Colon (tissue), 2 donors: ENCODE measurements at regions not wholly inside any gene's neighbourhood (a gene's known extent, or its start where the extent isn't known, plus 50 kb on each side); places are given as distances from the start of the nearest gene placed in this dataset.

ENCODE experiments used
- FAIRE-seq: peaks from 2 replicates; lab custom pipeline; 2012; peaks lifted over from hg19 to GRCh38; lab: Jason Lieb, UNC
- donor health status: control.
- donor health status: control.

GRCh38 chr6:156359912-156360311 lies 417.3 kb upstream of the ARID1B start:
- FAIRE-seq: no peak

DNA sequence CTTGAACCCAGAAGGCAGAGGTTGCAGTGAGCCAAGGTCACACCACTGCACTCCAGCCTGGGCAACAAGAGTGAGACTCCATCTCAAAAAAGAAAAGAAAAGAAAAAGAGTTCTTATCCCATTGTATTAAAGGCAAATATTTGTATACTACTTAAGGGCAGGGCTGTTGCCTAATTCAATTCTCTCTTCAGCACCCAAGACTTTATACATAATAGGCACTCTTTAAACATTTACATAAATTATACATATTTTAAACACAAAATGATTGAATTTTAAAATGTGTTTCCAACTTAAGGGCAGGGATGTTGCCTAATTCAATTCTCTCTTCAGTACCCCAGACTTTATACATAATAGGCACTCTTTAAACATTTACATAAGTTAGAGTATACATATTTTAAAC lies 424.3 kb upstream of the ARID1B start:
- FAIRE-seq: no peak

DNA sequence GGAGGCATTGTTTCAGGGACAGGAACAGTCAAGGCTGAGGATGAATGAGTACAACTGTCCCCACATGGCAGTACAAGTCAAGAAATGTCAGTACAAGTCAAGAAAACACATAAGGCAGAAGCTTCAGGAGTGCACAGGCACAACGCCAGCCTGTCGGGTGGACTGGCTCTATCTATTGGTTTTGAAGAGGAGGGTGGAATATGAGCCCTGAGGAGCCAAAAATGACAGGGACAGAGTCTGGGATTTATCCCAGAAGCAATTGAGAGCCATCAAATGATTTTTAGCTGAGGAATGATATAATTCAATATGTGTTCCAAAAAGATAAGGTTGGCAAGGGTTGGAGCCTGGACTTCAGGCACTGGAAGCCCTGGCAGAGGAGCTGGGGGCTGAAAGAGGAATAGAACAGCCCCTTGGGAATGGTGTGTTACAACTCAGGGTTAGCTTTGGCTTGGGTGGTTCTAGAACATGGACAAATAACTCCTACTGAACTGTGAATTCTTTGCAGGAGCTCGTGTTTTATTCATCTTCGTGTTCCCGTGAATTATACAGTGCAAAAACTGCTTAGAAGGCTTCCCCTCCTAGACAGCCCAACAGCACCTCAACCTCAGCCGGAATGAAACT lies 425.7 kb upstream of the ARID1B start:
- FAIRE-seq: no peak

DNA sequence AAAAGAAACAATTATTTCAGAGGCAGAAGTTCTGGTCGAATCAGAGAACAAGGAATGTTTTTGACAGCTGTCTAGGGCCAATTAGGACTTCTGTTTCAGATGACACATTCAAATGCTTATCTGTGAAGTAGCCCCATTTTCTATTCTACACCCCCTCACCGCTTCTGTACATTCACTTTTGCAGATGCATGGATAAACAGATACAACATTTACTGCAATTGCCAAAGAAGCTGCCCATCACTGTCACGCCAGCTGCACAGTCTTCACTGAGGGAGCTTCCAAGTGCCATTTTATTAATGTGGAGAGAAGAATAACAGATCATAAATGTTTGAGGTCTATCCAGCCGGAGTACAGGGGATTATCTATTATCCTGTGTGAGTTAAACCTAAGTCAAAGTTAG lies 426.8 kb upstream of the ARID1B start:
- no peak for FAIRE-seq

- FAIRE-seq: no peak
Measured at GRCh38 chr6:156348849-156349248, 428.3 kb upstream of the ARID1B start.

DNA sequence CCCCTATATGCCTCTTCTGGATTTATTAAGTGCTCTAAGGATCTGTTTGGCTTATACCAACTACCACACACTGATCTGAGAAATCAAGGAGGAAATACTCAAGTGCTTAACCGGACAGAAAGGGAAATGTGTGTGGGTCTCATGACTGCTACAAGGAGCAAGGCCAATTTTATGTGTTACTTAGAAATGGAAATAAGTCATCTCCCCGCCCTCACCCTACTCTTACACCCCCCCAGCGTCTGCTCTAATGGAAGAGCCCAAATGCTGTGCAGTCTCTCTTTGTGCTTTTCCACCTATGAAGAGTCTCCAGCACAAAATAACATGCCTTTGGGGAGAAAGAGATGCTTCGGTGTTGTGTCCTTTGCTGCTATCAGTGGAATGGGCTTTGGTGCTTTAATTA lies 428.8 kb upstream of the ARID1B start:
- no peak for FAIRE-seq

- FAIRE-seq: no peak
Measured at GRCh38 chr6:156347656-156348055, 429.5 kb upstream of the ARID1B start.

DNA sequence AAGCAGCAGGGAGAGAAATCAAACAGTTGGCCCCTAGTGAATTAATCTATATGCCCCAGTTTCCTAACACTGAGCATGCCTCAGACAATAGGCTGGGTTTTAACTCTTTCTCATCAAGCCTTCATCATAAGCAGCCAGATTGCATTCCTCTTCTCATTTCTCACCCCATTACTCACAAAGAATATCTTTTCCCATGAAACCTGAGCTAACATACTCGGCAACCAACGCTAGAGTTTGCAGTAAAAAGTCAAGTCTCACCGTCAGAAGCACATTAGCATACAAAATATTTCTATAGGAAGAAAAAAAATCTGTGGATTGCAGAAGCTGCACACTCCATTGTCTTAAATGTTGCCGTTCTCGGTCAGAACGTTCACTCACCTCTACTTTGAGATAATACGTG lies 429.9 kb upstream of the ARID1B start:
- FAIRE-seq: no peak

GRCh38 chr6:156345700-156346099 lies 431.5 kb upstream of the ARID1B start:
- FAIRE-seq: no peak

- FAIRE-seq: no peak
Measured at GRCh38 chr6:156344491-156344890, 432.7 kb upstream of the ARID1B start.

- no peak for FAIRE-seq
Measured at GRCh38 chr6:156337801-156338200, 439.4 kb upstream of the ARID1B start.

DNA sequence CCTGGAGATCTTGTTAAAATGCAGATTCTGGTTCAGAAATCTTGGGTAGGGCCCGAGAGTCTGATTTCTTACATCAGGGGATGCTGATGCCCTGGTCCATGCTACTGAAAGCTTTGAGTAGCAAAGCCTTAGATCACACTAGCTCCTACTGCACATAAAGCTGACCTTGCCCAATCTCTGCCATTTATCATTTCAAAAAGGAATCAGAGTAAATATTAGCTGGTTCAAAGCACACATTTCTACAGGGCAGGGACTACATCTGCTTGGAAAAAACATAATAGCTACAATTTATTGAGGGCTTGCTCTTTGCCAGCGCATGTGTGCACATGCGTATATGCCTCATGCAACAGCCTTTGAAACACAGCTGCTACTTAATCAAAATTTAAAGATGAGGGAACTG lies 440.4 kb upstream of the ARID1B start:
- no peak for FAIRE-seq

DNA sequence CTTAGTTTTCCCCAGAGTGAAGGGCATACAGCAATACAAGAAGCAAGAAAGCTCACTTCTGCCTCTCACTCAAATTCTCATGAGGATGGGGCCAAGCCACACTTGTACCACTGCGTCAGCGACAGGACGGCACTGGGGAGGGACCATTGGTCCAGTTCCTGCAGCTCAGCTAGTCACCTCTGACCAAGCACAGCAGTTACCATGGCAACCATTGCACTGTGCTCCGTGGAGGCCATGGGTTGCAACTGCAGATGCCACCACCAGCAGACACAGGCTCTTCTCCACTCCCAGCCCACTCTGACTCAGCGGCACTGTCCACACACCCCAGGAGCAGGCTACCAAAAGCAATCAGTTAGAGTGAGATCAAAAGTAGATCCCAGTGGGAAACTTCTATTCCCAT lies 441.1 kb upstream of the ARID1B start:
- FAIRE-seq: no peak

DNA sequence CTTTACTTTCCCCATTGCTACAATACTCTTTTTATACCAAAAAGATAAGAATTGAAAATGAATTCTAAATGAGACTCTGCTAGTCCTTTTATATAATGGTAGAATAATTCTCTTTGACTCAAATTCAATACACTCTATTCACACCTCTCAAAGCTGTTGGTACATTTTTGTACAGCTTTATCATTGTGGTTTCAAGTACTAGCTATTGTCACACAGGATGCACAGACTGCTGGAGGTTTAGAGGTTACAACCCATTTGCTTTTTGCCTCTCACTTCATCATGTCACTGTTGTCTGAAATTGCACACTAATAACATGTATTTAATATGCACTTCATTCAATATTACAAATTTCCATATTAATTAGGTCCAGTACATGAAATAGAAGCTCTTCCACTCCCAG lies 442.2 kb upstream of the ARID1B start:
- no peak for FAIRE-seq

DNA sequence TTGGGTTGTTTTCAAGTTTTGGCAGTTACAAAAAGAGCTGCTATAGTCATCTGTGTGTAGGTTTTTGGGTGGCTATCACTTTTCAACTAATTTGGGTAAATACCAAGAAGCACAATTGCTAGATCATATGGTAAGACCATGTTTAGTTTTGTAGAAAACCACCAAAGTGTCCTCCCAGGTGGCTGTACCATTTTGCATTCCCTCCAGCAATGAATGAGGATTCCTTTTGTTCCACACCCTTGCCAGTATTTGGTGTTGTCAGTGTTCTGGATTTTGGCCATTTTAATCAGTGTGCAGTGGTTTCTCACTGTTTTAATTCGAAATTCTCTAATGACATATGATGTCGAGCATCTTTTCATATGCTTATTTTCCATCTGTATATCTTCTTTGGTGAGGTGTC lies 457.5 kb upstream of the ARID1B start:
- no peak for FAIRE-seq

GRCh38 chr6:156316583-156317125 lies 460.5 kb upstream of the ARID1B start:
- FAIRE-seq: no peak

DNA sequence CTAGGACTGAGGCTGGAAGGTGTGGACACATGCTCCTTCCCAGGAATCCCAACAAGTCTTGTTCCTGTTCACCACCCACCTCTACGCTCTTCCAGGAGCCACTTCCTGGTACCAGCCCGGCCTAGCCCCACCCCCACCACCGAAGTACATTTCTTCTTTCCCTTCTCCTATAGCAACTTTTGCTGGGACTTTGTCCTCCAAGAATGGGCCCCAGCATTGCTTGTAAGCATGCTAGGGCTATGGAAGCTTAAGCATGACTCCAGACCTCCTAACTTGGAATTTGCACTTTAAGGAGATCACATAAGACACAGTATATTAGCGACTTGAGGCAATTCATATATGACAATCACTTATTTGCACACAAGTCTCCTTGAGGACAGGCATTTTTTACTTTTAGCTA lies 462.0 kb upstream of the ARID1B start:
- no peak for FAIRE-seq

DNA sequence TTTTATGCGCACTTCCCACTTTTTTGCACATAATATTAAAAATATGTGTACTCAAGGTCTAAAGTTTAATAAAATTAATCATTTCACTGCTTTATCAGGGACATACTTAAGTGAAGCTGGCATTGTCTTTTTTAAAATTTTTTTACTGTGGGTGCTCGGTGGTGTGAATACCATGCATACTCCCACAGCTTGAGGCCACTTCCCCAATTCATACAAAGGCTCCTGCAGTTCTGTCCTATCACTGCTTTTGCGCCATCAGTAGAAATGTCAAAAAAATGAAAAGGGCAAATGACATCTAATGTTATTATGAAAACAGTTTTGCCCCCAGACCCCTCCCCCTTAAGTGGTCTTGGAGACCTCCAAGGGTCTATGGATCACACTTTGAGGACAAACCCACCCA lies 464.1 kb upstream of the ARID1B start:
- FAIRE-seq: no peak

DNA sequence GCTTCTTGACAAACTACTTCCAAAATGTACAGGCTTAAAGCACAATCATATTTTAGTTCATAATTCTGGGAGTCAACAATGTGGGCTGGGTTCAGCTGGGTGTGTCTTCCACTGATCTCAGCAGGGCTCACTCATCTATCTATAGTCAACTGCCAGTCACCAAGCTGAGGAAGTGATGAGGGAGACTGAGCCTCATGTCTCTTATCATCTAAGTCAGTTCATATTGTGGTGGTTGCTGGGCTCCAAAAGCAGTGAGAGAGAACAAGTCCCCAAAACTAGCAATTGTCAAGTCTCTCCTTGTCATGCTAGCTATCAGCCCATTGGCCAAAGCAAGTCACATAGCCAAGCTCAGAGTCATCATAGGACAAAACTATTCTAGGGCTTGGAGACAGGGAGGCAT lies 465.9 kb upstream of the ARID1B start:
- FAIRE-seq: no peak

DNA sequence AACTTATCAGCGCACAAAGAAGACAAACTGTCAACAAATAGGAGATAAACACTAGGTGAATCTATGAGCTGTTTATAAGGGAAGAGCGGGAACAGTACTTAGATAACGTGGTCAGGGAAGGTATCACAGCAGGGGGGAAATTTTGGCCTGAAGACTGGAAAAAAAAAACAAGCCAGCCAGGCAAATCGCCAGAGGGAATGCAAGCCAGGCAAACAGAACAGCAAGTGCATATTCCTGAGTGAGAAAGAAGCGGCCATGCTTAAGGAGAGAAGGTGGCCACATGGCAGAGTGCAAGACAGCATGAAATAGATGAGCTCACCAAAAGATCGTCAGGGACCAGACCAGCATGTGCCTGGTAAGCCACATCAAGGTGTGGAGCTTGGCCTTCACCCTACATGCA lies 466.5 kb upstream of the ARID1B start:
- FAIRE-seq: no peak

DNA sequence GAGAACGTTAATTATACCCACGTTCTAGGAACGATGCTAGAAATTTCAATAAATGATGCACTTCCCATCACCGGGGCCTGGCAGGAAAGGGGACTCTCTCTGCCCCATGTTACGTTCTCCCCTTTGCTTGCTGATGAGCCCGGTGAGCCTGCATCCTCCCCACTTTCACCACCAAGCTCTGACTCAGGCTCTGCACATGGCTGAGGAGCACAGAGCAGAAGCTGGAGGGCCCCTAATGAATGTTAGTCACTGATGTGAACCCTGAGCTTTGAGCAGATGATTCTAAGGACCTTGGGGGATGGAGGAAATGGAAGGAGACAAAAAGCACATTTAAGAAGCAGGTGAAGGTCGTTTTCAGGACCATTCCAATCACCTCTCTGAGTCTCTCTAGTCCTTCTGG lies 468.2 kb upstream of the ARID1B start:
- FAIRE-seq: no peak

GRCh38 chr6:156308604-156309003 lies 468.6 kb upstream of the ARID1B start:
- no peak for FAIRE-seq

DNA sequence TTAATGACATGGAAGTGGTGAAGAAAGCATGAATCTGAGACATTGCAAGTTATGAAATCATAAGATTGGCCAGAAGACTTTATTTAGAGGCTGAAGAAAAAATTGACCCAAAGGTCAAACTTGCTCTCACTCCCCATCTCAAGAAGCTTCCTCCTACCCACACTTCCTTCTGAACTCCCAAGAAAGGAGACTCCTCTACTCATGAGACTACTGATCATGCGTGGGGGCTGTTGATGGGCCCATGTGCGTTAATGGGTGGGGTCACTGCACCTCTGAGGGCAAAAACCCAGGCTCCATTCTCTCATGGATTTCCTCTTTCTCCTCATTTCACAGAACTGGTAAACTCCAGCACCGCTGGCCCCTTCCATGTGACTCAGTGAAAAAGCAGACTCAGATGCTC lies 470.6 kb upstream of the ARID1B start:
- no peak for FAIRE-seq

GRCh38 chr6:156283091-156283490 lies 494.1 kb upstream of the ARID1B start:
- no peak for FAIRE-seq

DNA sequence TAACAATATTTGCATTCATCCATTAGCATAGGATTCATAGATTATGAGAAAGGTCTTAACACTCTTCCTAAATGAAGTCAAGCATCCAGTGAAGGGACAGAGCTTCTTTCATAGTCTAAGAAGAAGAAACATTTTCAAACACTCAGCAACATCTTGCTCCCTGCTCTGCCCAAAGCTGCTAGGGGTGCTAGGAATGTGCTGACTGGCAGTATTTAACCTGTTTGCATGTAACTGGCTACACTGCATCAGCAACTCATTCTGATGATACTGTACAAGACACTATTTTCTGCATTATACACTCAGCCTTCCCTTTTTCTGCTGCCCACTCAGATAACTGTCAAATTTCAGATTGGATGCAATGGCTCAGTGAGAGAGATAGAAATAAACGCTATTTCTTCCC lies 495.1 kb upstream of the ARID1B start:
- FAIRE-seq: no peak
